Neural crest cell (in vitro differentiated cells): ENCODE measurements at regions not wholly inside any gene's neighbourhood (a gene's known extent, or its start where the extent isn't known, plus 50 kb on each side); places are given as distances from the start of the nearest gene placed in this dataset.

Source experiments
- DNase-seq: peaks from one replicate; pipeline ENCODE4 v3.0.0; 2021; ENCODE audit warnings: low read depth, mixed read lengths, low spot score
- H3K27ac Mint-ChIP-seq: one replicate; pipeline ENCODE4 v1.8.0; 2021; ENCODE audit warnings: mild to moderate bottlenecking, mixed read lengths; ENCODE audit not compliant: unreplicated experiment
- H3K27me3 Mint-ChIP-seq: 2 replicates; pipeline ENCODE4 v1.8.0; 2021; ENCODE audit warnings: low read depth, mild to moderate bottlenecking, mixed read lengths
- H3K36me3 Mint-ChIP-seq: 2 replicates; pipeline ENCODE4 v1.8.0; 2021; ENCODE audit warnings: low read depth, mild to moderate bottlenecking, mixed read lengths
- H3K4me1 Mint-ChIP-seq: 2 replicates; pipeline ENCODE4 v1.8.0; 2021; ENCODE audit warnings: mixed read lengths
- H3K4me3 Mint-ChIP-seq: one replicate; pipeline ENCODE4 v1.8.0; 2021; ENCODE audit warnings: mild to moderate bottlenecking, mixed read lengths
- H3K9me3 Mint-ChIP-seq: 2 replicates; pipeline ENCODE4 v1.8.0; 2021; ENCODE audit warnings: mixed read lengths
- CTCF ChIP-seq: fragments of 200-600 bp; sonication (generic); conservative IDR thresholded peaks from 2 replicates; pipeline ENCODE4 v1.5.0; 2021; ENCODE audit warnings: antibody characterized with exemption, mild to moderate bottlenecking

GRCh38 chr2:120883607-120884440, 148.2 kb downstream of the GLI2 start:
- TF ChIP-seq CTCF: no peak
- peaks cover 5% of the 10 kb centered on the region for H3K27me3 Mint-ChIP-seq
- DNase-seq: no peak
- H3K36me3 Mint-ChIP-seq: no peaks in the 10 kb centered on the region
- H3K9me3 Mint-ChIP-seq: no peaks in the 10 kb centered on the region
- peaks cover 73% of the 10 kb centered on the region for H3K4me1 Mint-ChIP-seq
- no peak overlapping the region for H3K4me3 Mint-ChIP-seq
- no peak overlapping the region for H3K27ac Mint-ChIP-seq

- no peak for DNase-seq
- TF ChIP-seq CTCF: no peak
- H3K27ac Mint-ChIP-seq: peak overlapping the region; percentile 72
- no peaks in the 10 kb centered on the region for H3K36me3 Mint-ChIP-seq
- H3K27me3 Mint-ChIP-seq: peaks cover 4% of the 10 kb centered on the region
- H3K4me1 Mint-ChIP-seq: peaks cover 68% of the 10 kb centered on the region
- no peaks in the 10 kb centered on the region for H3K9me3 Mint-ChIP-seq
- H3K4me3 Mint-ChIP-seq: no peak overlapping the region
These were observed 149.0 kb downstream of the GLI2 start for GRCh38 chr2:120884472-120885290.

DNA sequence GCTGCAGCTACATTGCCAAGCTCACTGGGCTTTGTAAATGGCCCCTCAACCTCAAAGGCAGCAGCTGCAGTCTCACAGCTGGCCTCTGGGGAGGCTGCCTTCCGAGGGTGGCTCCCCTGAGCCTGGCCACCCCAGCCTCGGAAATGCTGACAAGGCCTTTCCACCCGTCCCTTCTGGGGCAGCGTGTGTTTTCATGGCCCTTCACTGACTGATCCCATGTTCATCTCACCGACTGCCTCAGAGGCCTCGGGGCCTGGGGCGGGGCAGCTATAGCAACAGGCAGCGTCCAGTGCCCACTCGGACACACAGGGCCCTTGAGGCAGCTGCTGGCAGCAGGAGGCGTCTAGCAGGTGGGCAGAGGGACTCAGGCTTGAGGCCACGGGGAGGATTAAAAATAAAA, 149.7 kb downstream of the GLI2 start:
- DNase-seq: no peak
- H3K36me3 Mint-ChIP-seq: no peaks in the 10 kb centered on the region
- H3K4me3 Mint-ChIP-seq: no peak overlapping the region
- H3K4me1 Mint-ChIP-seq: peaks cover 62% of the 10 kb centered on the region
- no peaks in the 10 kb centered on the region for H3K27me3 Mint-ChIP-seq
- TF ChIP-seq CTCF: no peak
- no peaks in the 10 kb centered on the region for H3K9me3 Mint-ChIP-seq
- H3K27ac Mint-ChIP-seq: peak overlapping the region; percentile 72

- DNase-seq: no peak
- no peak overlapping the region for H3K4me3 Mint-ChIP-seq
- H3K27ac Mint-ChIP-seq: no peak overlapping the region
These were observed 150.1 kb downstream of the GLI2 start for GRCh38 chr2:120885749-120886148.

More at GRCh38 chr2:120885749-120886148, 150.1 kb downstream of the GLI2 start:
- no peaks in the 10 kb centered on the region for H3K27me3 Mint-ChIP-seq
- H3K4me1 Mint-ChIP-seq: peaks cover 58% of the 10 kb centered on the region
- no peaks in the 10 kb centered on the region for H3K9me3 Mint-ChIP-seq
- no peaks in the 10 kb centered on the region for H3K36me3 Mint-ChIP-seq
- no peak for TF ChIP-seq CTCF
